ENCODE measurements at regions not wholly inside any gene's neighbourhood (a gene's known extent, or its start where the extent isn't known, plus 50 kb on each side); places are given as distances from the start of the nearest gene placed in this dataset.

- no peak for TF ChIP-seq CTCF (IDR thresholded peaks at IDR 0.05)
- no peak for TF ChIP-seq ZFX (IDR thresholded peaks at IDR 0.05; ENCODE audit: borderline replicate concordance)
- peak overlapping the region; percentile 65 for H3K27ac ChIP-seq
Measured at GRCh38 chr2:150100834-150101233, 386.6 kb downstream of the RND3 start.

- H3K27ac ChIP-seq: peak overlapping the region; percentile 65
- TF ChIP-seq ZFX (IDR thresholded peaks at IDR 0.05; ENCODE audit: borderline replicate concordance): no peak
- no peak for TF ChIP-seq CTCF (IDR thresholded peaks at IDR 0.05)
Measured at GRCh38 chr2:150100336-150100735, 387.1 kb downstream of the RND3 start.

- H3K27ac ChIP-seq: peak overlapping the region; percentile 65
- TF ChIP-seq CTCF (IDR thresholded peaks at IDR 0.05) (no peak), ZFX (IDR thresholded peaks at IDR 0.05; ENCODE audit: borderline replicate concordance) (no peak)
Measured at GRCh38 chr2:150099805-150100204, 387.7 kb downstream of the RND3 start.

GRCh38 chr2:150097901-150098531, 389.5 kb downstream of the RND3 start:
- TF ChIP-seq ZFX (IDR thresholded peaks at IDR 0.05; ENCODE audit: borderline replicate concordance) (no peak), CTCF (IDR thresholded peaks at IDR 0.05) (no peak)
- no peak overlapping the region for H3K27ac ChIP-seq

- TF ChIP-seq ZFX (IDR thresholded peaks at IDR 0.05; ENCODE audit: borderline replicate concordance) (no peak), CTCF (IDR thresholded peaks at IDR 0.05) (no peak)
- H3K27ac ChIP-seq: no peak overlapping the region
Measured at GRCh38 chr2:150097402-150097801, 390.1 kb downstream of the RND3 start.

GRCh38 chr2:150095361-150096095, 391.9 kb downstream of the RND3 start:
- H3K27ac ChIP-seq: no peak overlapping the region
- TF ChIP-seq CTCF (IDR thresholded peaks at IDR 0.05): no peak
- no peak for TF ChIP-seq ZFX (IDR thresholded peaks at IDR 0.05; ENCODE audit: borderline replicate concordance)

GRCh38 chr2:150091846-150092245, 395.6 kb downstream of the RND3 start:
- TF ChIP-seq CTCF (IDR thresholded peaks at IDR 0.05) (no peak), ZFX (IDR thresholded peaks at IDR 0.05; ENCODE audit: borderline replicate concordance) (no peak)
- H3K27ac ChIP-seq: no peak overlapping the region
